Peyer's patch (tissue), 4 donors: ENCODE measurements at regions not wholly inside any gene's neighbourhood (a gene's known extent, or its start where the extent isn't known, plus 50 kb on each side); places are given as distances from the start of the nearest gene placed in this dataset.
A peak's percentile ranks its signal among the peaks of the same experiment; 100 is the strongest.

ENCODE experiments used
- DNase-seq, 3 donors: peaks; one replicate each; pipeline ENCODE4 v3.0.0-alpha.2; 2017 to 2019
- H3K27ac ChIP-seq, 4 donors: fragments of 200-600 bp; sonication (generic); one replicate each; pipeline ENCODE4 v1.5.1; 2016 to 2019
- H3K27me3 ChIP-seq, 2 donors: fragments of 200-600 bp; sonication (generic); one replicate each; pipeline ENCODE4 v1.5.1; 2019
- H3K36me3 ChIP-seq, 3 donors: fragments of 200-600 bp; sonication (generic); one replicate each; pipeline ENCODE4 v1.5.1; 2016 to 2019
- H3K4me1 ChIP-seq, 4 donors: fragments of 200-600 bp; sonication (generic); one replicate each; pipeline ENCODE4 v1.5.1; 2016 to 2019
- H3K4me3 ChIP-seq, 4 donors: fragments of 200-600 bp; sonication (generic); 1 replicate in 3 of 4; 2 replicates in 1 of 4; pipeline ENCODE4 v1.5.1; 2016 to 2019; ENCODE audit warnings: mild to moderate bottlenecking in 1 of 4
- H3K9me3 ChIP-seq, 4 donors: fragments of 200-600 bp; sonication (generic); one replicate each; pipeline ENCODE4 v1.5.1; 2016 to 2019; ENCODE audit warnings: mild to moderate bottlenecking in 1 of 4
- CTCF ChIP-seq, 6 experiments: fragments of 450-650 bp in 4 of 6; fragments of 200-600 bp in 2 of 6; sonication (generic) in 1 of 6; IDR thresholded peaks; one replicate each; pipeline ENCODE4 v1.5.1; 2017 to 2019; ENCODE audit warnings: antibody characterized with exemption in 6 of 6, mild to moderate bottlenecking in 3 of 6, moderate library complexity in 1 of 6
- POLR2A ChIP-seq, 2 donors: fragments of 450-650 bp; IDR thresholded peaks; one replicate each; pipeline ENCODE4 v1.5.1; 2017; ENCODE audit warnings: antibody characterized with exemption in 2 of 2, mild to moderate bottlenecking in 2 of 2, moderate library complexity in 2 of 2

DNA sequence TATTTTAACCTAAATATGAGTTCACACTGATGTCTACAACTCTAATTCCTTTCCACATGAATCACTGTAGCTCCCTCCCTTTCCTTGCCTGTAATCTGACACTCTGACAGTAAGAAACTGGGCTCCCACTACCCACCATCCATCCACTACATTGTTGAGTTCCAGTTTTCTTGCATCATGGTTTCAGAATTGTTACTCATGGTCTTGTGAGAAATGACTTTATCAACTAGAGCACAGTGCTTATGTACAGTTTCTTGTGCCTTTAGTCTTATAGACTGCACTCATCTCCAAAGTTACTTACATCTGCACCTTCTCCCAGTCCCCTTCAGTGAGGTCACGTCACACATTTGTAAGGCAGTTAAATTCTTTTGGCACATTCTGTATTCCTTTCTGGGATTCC lies 78.6 kb downstream of the RTL6 start:
- DNase-seq, result no peak
- Histone ChIP-seq H3K4me1 (no peaks in the 10 kb centered on the region), H3K27me3 (no peaks in the 10 kb centered on the region), H3K27ac (no peak overlapping the region), H3K9me3 (peaks cover 0 to 11% (median 0%) of the 10 kb centered on the region in 4 donors), H3K4me3 (no peak overlapping the region), H3K36me3 (no peaks in the 10 kb centered on the region)
- TF ChIP-seq POLR2A (IDR thresholded peaks at IDR 0.05) (no peak), CTCF (IDR thresholded peaks at IDR 0.05) (no peak)

GRCh38 chr22:44413211-44413610 lies 84.8 kb downstream of the RTL6 start:
- H3K27ac ChIP-seq, result no peak overlapping the region
- no peaks in the 10 kb centered on the region for H3K27me3 ChIP-seq
- no peaks in the 10 kb centered on the region for H3K9me3 ChIP-seq
- no peak overlapping the region for H3K4me3 ChIP-seq
- no peaks in the 10 kb centered on the region for H3K4me1 ChIP-seq
- no peaks in the 10 kb centered on the region for H3K36me3 ChIP-seq
- peak in 1 of 3 donors; percentile 13 for DNase-seq
- TF ChIP-seq CTCF (IDR thresholded peaks at IDR 0.05) (no peak), POLR2A (IDR thresholded peaks at IDR 0.05) (no peak)

DNA sequence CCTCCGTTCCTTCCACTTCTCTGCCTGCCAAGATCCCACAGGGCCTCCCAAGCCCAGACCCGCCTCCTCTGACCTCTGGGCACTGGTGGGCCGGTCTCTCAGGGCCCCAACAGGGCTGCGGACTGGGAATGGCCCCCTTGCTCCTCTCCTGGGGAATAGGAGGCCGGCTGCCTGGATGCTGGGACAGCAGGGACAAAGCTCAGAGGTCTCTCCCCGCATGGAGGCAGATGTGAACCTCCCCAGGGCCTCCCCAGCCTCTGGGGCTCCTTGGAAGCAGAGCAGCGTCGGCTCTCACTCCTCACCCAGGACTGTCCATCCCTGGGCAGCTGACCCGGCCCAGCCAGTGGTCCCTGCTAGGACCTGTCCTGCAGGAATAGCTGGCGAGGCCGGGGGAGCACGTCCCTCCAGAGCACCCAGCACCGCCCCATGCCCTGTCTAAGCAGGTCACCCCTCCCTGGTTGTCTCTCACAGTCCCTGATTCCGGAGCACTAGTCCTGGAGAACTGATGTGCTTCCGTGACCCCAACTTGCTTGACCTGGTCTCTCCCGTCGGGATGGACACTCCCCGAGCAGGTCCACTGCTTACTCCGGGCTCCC lies 85.8 kb downstream of the RTL6 start:
- H3K36me3 ChIP-seq, result no peaks in the 10 kb centered on the region
- H3K4me3 ChIP-seq, result no peak overlapping the region
- DNase-seq, result no peak
- no peaks in the 10 kb centered on the region for H3K27me3 ChIP-seq
- H3K4me1 ChIP-seq, result no peaks in the 10 kb centered on the region
- no peak overlapping the region for H3K27ac ChIP-seq
- TF ChIP-seq CTCF (IDR thresholded peaks at IDR 0.05) (no peak), POLR2A (IDR thresholded peaks at IDR 0.05) (no peak)
- no peaks in the 10 kb centered on the region for H3K9me3 ChIP-seq

DNA sequence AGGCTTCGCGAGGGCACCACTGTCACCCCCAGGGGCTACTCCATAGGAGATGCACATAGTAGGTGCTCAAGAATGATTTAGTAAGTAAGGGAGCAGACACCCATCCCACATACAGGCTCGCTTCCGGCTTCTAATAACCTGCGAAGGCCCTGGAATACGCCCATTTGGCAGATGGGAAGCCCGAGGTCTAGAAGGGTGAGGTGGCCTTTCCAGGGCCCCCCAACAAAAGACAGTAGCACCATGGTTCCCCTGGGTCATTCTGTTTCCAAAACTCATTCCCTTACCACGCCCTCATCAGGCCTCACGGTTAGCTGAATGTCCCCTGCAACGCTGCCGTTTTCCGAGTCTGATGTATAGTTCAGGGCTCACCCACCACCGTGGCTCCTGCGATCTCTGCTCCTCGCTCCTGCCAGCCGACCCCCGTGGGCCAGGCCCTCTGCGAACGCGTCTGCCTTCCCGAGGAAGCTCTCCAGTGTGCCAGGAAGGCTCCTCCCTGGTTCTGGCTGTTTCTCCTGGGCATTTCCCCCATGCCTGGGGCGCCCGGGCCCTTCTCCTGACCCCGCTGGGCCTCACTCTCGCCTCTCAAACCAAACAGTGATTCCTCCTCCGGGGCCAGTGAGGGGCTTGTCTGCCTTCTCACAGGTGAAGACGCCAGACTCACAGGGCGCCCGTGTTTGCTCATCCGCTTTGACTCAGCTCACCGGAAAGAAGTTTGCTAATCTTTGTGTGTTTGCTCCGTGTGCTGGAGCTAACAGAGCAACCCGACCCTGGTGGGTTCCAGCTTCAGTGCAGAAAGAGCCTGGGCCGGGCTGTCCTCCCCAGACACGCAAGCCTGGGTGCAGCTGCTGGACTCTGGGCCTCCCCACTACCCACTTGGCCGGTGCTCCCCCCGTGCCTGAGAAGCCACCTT lies 86.6 kb downstream of the RTL6 start:
- Histone ChIP-seq H3K27ac (no peak overlapping the region), H3K36me3 (no peaks in the 10 kb centered on the region), H3K27me3 (no peaks in the 10 kb centered on the region), H3K4me1 (no peaks in the 10 kb centered on the region), H3K4me3 (no peak overlapping the region), H3K9me3 (no peaks in the 10 kb centered on the region)
- DNase-seq, result peak in 1 of 3 donors; percentile 39
- TF ChIP-seq CTCF (IDR thresholded peaks at IDR 0.05) (no peak), POLR2A (IDR thresholded peaks at IDR 0.05) (no peak)

- H3K9me3 ChIP-seq, result no peaks in the 10 kb centered on the region
- H3K4me1 ChIP-seq, result no peaks in the 10 kb centered on the region
- H3K36me3 ChIP-seq, result no peaks in the 10 kb centered on the region
- H3K4me3 ChIP-seq, result no peak overlapping the region
- no peaks in the 10 kb centered on the region for H3K27me3 ChIP-seq
- H3K27ac ChIP-seq, result no peak overlapping the region
- peak in 1 of 3 donors; percentile 39 for DNase-seq
- no peak for TF ChIP-seq POLR2A (IDR thresholded peaks at IDR 0.05)
- TF ChIP-seq CTCF (IDR thresholded peaks at IDR 0.05), result no peak
Observed at GRCh38 chr22:44410451-44410991, 87.5 kb downstream of the RTL6 start.
